ENCODE measurements at regions not wholly inside any gene's neighbourhood (a gene's known extent, or its start where the extent isn't known, plus 50 kb on each side); places are given as distances from the start of the nearest gene placed in this dataset.

- no peak for TF ChIP-seq CTCF (conservative IDR thresholded peaks at IDR 0.05; ENCODE audit: low read length)
- no peak overlapping the region for H3K27ac ChIP-seq (ENCODE audit: low read depth, low read length, poor library complexity, severe bottlenecking)
- no peak overlapping the region for H3K4me2 ChIP-seq (ENCODE audit: low read length)
- H3K79me2 ChIP-seq (ENCODE audit: insufficient read depth, low read depth, low read length), result no peaks in the 10 kb centered on the region
- H3K9me3 ChIP-seq (ENCODE audit: low read length), result no peaks in the 10 kb centered on the region
- H3K9me2 ChIP-seq (ENCODE audit: insufficient read depth, low read length), result no peaks in the 10 kb centered on the region
- no TSS peak for BruUV-seq (replicated peaks)
- POLR2A ChIA-PET, result interaction anchor here (1.0 kb wide), 1 partner anchor 15 kb away, joined by 3 read pairs; no protein-coding TSS in a partner anchor
- CTCF ChIA-PET (ENCODE audit: unreplicated experiment), result no interaction called here
- H2AFZ ChIP-seq (ENCODE audit: low read length), result no peak overlapping the region
- no peak overlapping the region for H3K4me3 ChIP-seq (ENCODE audit: low read depth, low read length, poor library complexity, severe bottlenecking)
- intact Hi-C loops (cut with micrococcal nuclease; ENCODE audit: unreplicated experiment), result no loop called here
- DNase-seq (ENCODE audit: low spot score), result no peak
- no peaks in the 10 kb centered on the region for H3K36me3 ChIP-seq (ENCODE audit: insufficient read depth, low read length)
- H3K4me1 ChIP-seq (ENCODE audit: insufficient read depth, low read length, poor library complexity, severe bottlenecking), result no peaks in the 10 kb centered on the region
- H4K20me1 ChIP-seq (ENCODE audit: insufficient read depth, low read length), result no peaks in the 10 kb centered on the region
Measured at GRCh38 chr2:12949406-12949805, 232.7 kb downstream of the TRIB2 start.

DNA sequence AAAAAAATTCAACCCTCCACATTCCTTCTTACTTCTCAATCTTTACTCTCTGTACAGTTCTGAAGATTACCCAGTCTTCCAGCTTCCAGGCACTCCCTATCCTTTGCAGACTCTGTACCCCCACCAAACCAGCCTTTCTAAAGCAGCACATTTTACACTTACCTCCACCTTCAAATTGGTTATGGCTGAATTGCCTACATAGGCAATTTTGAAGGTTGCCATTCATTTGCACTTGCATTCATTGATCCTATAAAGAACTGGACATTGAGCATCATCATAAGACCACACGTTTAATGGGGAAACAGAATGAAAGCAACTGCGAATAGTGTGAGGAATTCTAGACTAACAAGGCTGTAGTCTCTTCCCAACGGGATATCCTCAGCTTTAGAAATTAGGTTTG is 233.4 kb downstream of the TRIB2 start:
- Histone ChIP-seq H3K36me3 (ENCODE audit: insufficient read depth, low read length) (no peaks in the 10 kb centered on the region), H3K4me2 (ENCODE audit: low read length) (no peak overlapping the region), H3K4me1 (ENCODE audit: insufficient read depth, low read length, poor library complexity, severe bottlenecking) (no peaks in the 10 kb centered on the region), H2AFZ (ENCODE audit: low read length) (no peak overlapping the region), H4K20me1 (ENCODE audit: insufficient read depth, low read length) (no peaks in the 10 kb centered on the region), H3K27ac (ENCODE audit: low read depth, low read length, poor library complexity, severe bottlenecking) (no peak overlapping the region), H3K9me2 (ENCODE audit: insufficient read depth, low read length) (no peaks in the 10 kb centered on the region), H3K4me3 (ENCODE audit: low read depth, low read length, poor library complexity, severe bottlenecking) (no peak overlapping the region), H3K79me2 (ENCODE audit: insufficient read depth, low read depth, low read length) (no peaks in the 10 kb centered on the region), H3K9me3 (ENCODE audit: low read length) (no peaks in the 10 kb centered on the region)
- intact Hi-C loops (cut with micrococcal nuclease; ENCODE audit: unreplicated experiment), result no loop called here
- CTCF ChIA-PET (ENCODE audit: unreplicated experiment), result no interaction called here
- no peak for DNase-seq (ENCODE audit: low spot score)
- BruUV-seq (replicated peaks), result no TSS peak
- TF ChIP-seq EZH2phosphoT487 (IDR thresholded peaks at IDR 0.05; ENCODE audit: borderline replicate concordance, low read depth, low read length) (no peak), CTCF (conservative IDR thresholded peaks at IDR 0.05; ENCODE audit: low read length) (no peak)
- POLR2A ChIA-PET, result no interaction called here

GRCh38 chr2:12950957-12951656 is 234.4 kb downstream of the TRIB2 start:
- Histone ChIP-seq H3K36me3 (ENCODE audit: insufficient read depth, low read length) (no peaks in the 10 kb centered on the region), H3K4me2 (ENCODE audit: low read length) (no peak overlapping the region), H3K4me3 (ENCODE audit: low read depth, low read length, poor library complexity, severe bottlenecking) (no peak overlapping the region), H2AFZ (ENCODE audit: low read length) (no peak overlapping the region), H4K20me1 (ENCODE audit: insufficient read depth, low read length) (no peaks in the 10 kb centered on the region), H3K4me1 (ENCODE audit: insufficient read depth, low read length, poor library complexity, severe bottlenecking) (no peaks in the 10 kb centered on the region), H3K9me2 (ENCODE audit: insufficient read depth, low read length) (no peaks in the 10 kb centered on the region), H3K27ac (ENCODE audit: low read depth, low read length, poor library complexity, severe bottlenecking) (no peak overlapping the region), H3K9me3 (ENCODE audit: low read length) (no peaks in the 10 kb centered on the region), H3K79me2 (ENCODE audit: insufficient read depth, low read depth, low read length) (no peaks in the 10 kb centered on the region)
- ChIA-PET CTCF (ENCODE audit: unreplicated experiment) (no interaction called here), POLR2A (interaction anchor here (0.6 kb wide), 1 partner anchor 542 kb away, joined by 3 read pairs; no protein-coding TSS in a partner anchor)
- no peak for DNase-seq (ENCODE audit: low spot score)
- intact Hi-C loops (cut with micrococcal nuclease; ENCODE audit: unreplicated experiment), result no loop called here
- BruUV-seq (replicated peaks), result no TSS peak
- TF ChIP-seq EZH2phosphoT487 (IDR thresholded peaks at IDR 0.05; ENCODE audit: borderline replicate concordance, low read depth, low read length), result no peak
- TF ChIP-seq CTCF (conservative IDR thresholded peaks at IDR 0.05; ENCODE audit: low read length), result no peak
